Thyroid gland (tissue), 4 donors: ENCODE measurements at regions not wholly inside any gene's neighbourhood (a gene's known extent, or its start where the extent isn't known, plus 50 kb on each side); places are given as distances from the start of the nearest gene placed in this dataset.

Experiments used
- POLR2A ChIP-seq, 2 donors: fragments of 450-650 bp; IDR thresholded peaks; one replicate each; pipeline ENCODE4 v1.6.1; 2017; ENCODE audit warnings: antibody characterized with exemption in 2 of 2, mild to moderate bottlenecking in 2 of 2, moderate library complexity in 1 of 2
- TF ChIP-seq, protein P1 (sequence below), 6 experiments: fragments of 200-600 bp in 3 of 6; fragments of 450-650 bp in 3 of 6; sonication (generic) in 3 of 6; IDR thresholded peaks; one replicate each; pipeline ENCODE4 v1.5.1; 2016 to 2019; ENCODE audit warnings: antibody characterized with exemption in 6 of 6, mild to moderate bottlenecking in 2 of 6, inconsistent platforms in 1 of 6, moderate library complexity in 1 of 6

DNA sequence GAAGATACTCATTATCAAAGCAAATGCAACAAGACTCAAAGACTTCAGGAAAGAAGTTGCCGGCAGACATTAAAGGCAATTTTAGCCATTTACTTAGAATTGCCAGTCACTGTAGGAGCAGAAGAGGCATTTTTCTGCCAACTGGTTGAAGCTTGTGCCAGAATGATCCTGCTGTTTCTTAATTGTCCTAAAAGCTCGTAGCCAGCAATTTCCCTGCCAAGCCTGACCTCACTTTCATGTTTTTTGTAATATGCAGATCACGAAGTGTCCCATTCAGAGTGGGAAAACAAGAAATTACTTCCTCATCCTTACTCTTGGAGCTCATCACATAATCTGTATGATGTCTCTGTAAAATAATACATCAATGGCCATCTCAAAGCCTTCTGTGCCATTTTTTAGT is 130.9 kb upstream of the ANKRD1 start:
- TF ChIP-seq, protein P1, sequence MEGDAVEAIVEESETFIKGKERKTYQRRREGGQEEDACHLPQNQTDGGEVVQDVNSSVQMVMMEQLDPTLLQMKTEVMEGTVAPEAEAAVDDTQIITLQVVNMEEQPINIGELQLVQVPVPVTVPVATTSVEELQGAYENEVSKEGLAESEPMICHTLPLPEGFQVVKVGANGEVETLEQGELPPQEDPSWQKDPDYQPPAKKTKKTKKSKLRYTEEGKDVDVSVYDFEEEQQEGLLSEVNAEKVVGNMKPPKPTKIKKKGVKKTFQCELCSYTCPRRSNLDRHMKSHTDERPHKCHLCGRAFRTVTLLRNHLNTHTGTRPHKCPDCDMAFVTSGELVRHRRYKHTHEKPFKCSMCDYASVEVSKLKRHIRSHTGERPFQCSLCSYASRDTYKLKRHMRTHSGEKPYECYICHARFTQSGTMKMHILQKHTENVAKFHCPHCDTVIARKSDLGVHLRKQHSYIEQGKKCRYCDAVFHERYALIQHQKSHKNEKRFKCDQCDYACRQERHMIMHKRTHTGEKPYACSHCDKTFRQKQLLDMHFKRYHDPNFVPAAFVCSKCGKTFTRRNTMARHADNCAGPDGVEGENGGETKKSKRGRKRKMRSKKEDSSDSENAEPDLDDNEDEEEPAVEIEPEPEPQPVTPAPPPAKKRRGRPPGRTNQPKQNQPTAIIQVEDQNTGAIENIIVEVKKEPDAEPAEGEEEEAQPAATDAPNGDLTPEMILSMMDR (IDR thresholded peaks at IDR 0.05): no peak
- no peak for TF ChIP-seq POLR2A (IDR thresholded peaks at IDR 0.05)
